NOMO-1 (cell line): ENCODE measurements at regions not wholly inside any gene's neighbourhood (a gene's known extent, or its start where the extent isn't known, plus 50 kb on each side); places are given as distances from the start of the nearest gene placed in this dataset.
"Not testable (repeated sequence)": the region's sequence is repeated elsewhere in the genome, so short reads cannot be mapped to it uniquely, and the experiment has no call there.

Experiments used
- DNase-seq, 2 experiments: peaks; one replicate each; lab custom pipeline; 2025; ENCODE audit not compliant: unreplicated experiment in 2 of 2; lab: John Stamatoyannopoulos, UW

DNA sequence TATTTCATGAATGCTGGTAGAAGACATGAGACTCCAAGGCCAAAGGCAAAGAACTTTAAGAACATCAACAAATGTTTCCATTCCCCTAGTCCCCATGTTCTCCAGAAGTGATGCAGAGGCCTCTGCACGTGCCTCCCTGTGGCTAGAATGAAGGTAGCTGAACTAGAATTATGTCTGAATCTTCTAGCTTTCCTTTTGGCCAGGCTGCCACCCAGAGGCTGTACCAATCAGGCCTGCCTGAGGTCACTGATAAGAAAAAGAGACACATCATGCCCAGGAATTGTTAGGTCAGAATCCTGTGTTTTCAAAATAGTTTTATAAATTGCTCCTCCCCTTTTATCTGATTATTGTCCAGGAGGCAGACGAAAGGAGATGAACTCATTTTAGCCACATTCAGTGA lies 188.0 kb upstream of the SLC16A7 start:
- no peak for DNase-seq

- DNase-seq, result no peak
Observed at GRCh38 chr12:59405992-59406391, 189.8 kb upstream of the SLC16A7 start.

DNA sequence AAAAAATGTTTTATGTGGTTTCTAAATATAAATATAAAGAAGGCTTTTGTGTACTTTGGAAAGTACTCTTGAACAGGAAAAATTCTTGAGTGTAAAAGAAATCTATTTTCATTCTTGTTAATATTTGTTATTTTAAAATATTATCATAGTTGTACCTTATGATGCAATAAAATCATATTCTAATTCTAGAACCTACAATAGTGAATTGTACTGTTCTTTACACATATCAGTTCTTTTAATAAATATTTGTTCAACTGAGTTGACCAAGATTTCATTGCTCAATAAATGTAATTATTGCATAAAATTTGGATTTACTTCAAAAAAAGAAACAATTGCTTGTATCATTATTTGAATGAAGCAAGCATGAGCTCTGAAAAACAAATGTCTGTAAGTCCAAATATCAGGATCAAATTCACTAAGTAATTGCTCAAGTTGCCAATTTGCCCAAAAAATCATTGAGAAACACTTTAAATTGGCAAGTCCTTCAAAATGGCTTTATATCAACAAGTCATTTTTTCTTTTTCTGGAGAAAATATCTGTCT lies 191.6 kb upstream of the SLC16A7 start:
- no peak for DNase-seq

DNA sequence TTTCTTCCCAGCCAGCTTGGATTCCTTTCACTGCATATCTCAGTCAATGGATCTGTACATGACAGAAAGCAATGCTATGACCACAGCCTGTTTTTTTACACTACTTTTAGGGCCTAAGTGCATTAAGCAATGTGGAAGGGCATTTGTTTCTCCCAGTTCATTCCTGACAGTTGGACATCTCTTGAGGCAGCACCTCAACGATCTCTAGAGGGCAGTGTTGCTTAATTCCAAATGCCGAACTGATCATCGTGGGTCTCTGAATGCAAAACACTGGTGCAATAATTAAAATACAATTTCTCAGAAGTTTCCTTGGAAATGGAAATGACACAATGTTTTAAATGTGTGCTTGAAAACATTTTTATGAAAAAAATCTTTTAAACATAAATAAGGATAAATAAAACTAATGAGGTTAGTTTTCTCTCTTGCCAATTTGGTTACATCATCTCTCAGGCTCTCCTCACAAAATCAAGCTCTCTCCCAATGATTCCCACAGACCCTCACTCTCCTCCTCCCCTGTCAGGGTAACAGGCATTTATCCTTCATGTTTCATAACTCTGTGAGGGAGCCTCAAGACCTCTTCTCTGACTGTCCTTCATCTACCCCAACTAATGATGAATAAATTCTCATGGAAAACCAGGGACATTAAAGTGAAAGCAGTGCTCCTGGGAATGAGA lies 192.4 kb upstream of the SLC16A7 start:
- DNase-seq, result peak; percentile 26 to 38

DNA sequence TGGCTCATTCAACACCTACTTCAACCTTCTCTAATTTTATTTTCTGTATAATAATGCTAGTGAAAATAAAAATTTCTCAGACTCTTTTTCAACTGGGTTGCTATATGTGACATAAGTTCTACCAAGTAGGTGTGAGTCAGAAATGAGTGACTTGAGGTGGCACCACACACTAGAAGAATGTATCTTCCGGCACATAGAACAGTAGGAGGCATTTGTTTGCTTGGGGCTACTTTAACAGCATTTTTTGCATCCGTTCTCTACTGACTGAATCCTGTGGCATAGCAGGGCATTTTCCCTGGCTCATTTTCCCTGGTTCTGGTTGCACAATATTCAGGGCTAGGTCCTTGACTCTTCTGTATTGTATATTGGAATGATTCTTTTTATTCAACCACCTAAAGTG lies 194.0 kb upstream of the SLC16A7 start:
- DNase-seq, result no peak

- no peak for DNase-seq
Observed at GRCh38 chr12:59398164-59398563, 197.7 kb upstream of the SLC16A7 start.

DNA sequence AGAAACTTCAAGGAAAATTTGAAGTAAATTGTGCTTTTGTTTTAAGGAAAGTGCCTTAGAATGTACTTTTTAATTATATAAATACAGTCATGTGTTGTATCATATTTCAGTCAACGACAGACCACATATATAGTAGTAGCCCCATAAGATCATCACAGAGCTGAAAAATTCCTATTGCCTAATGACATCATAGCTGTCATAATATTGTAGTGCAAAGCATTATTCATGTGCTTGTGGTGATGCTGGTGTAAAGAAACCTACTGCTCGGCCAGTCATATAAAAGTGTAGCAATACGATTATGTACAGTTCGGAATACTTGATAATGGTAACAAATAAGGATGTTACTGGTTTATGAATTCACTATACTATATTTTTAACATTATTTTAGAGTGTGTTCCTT lies 198.9 kb upstream of the SLC16A7 start:
- no peak for DNase-seq

- DNase-seq, result no peak
Observed at GRCh38 chr12:59396519-59396918, 199.3 kb upstream of the SLC16A7 start.

GRCh38 chr12:59395310-59395709 lies 200.5 kb upstream of the SLC16A7 start:
- not testable (repeated sequence) for DNase-seq

- no peak for DNase-seq
Observed at GRCh38 chr12:59393506-59393905, 202.3 kb upstream of the SLC16A7 start.

DNA sequence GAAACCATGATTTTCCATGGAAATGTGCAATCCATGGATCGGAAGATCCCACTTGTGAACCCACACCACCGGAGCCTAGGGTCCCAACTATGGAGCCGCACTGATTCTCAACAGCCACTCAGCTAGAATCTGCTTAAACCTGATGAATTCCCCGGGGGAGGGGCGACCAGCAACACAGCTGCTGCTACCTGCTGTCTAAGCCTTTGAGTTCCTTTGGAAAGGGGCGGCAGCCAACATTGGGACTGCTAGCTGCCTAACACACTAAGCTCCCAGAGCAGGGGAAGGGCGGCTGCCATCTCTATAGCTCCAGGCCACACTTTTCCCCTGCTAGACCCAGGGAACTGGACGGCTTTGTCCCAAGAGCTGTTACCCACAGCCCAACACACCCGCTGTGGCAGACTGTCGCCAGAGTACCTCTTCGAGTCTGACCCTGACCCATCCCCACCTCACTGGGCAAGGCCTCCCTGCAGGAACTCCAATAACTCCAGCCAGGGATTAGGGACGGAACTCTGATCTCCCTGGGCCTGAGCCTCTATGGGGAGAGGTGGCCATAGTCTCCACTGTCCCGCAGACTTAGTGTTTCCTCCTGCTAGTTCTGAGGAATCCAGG lies 205.8 kb upstream of the SLC16A7 start:
- no peak for DNase-seq

GRCh38 chr12:59388694-59389093 lies 207.1 kb upstream of the SLC16A7 start:
- no peak for DNase-seq

DNA sequence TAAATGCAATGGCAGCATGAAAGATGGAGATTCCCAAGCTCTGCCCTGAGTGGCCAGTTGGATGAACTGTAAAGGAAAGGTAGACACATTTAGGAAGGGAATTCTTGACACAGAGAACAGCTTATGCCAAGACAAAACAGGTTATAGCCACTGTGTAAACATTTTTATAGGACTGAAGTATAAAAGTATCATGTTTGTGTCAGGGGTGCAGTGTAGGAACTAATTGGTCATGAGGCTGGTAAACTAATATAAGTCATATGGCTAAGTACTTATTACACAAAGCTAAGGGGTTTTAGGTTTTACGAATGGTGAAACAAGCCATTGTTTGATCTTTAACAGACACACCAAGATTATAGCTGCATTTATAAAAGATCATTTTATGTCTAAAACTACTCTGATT lies 207.7 kb upstream of the SLC16A7 start:
- DNase-seq, result no peak

DNA sequence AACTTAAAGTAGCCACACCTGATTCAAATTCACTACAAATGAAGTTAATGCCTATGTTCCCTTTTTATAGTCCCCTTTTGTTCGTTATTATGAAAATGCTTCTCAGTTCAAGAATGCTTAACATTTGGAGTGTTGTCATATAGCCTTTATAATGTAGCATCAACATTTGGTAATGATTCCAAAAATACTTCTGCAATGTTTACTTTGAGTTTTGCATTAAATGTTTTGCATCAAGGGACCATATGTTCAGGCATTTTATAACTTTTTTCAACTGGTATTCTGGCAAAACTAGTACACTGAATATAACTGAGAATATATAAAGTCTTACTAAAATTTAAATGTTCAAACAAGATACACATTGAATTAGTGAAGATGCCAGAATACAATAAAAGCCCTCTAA lies 209.6 kb upstream of the SLC16A7 start:
- DNase-seq, result no peak

- peak in 1 of 2 experiments; percentile 60 for DNase-seq
Observed at GRCh38 chr12:59383079-59383822, 212.6 kb upstream of the SLC16A7 start.

- DNase-seq, result no peak
Observed at GRCh38 chr12:59382282-59383078, 213.3 kb upstream of the SLC16A7 start.

DNA sequence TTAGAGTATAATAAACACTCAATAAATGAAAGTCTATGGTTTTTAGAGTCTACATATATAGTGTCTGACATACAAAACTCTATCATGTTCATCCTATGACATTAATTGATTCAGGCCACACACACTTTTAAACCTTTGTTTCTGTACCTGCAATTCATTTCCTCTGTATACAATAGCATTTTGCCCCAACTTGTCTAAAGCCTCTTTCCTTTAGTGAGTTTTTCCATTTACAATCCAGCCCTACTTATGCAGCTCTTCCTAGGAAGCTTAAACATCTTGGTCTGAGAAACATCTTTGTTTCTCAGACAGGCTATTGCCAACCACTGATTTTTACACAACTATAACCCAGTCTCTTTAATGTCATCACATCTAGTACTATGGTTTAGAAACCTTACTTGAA lies 214.7 kb upstream of the SLC16A7 start:
- DNase-seq, result no peak

- no peak for DNase-seq
Observed at GRCh38 chr12:59375633-59376032, 220.2 kb upstream of the SLC16A7 start.

GRCh38 chr12:59374783-59375182 lies 221.0 kb upstream of the SLC16A7 start:
- DNase-seq, result no peak

- no peak for DNase-seq
Observed at GRCh38 chr12:59372956-59373355, 222.9 kb upstream of the SLC16A7 start.

DNA sequence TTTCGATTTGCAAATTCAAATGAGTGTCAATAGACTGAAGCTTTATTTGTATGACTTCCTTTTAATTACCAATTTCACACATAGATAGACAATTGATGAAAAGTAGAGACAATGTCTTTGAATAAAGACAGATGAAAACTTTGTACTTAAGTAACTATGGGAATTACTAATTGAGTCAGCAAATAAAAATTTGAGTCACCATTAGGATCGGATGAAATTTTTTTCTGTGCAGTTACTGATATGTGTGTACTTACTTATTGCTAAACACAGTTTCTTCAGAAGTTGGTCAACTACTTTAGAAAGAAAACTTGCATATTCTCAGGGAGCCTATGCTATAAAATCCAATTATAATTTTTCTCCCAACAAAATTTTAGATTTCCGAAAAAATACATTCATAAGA lies 224.9 kb upstream of the SLC16A7 start:
- DNase-seq, result no peak
